ENCODE measurements at regions not wholly inside any gene's neighbourhood (a gene's known extent, or its start where the extent isn't known, plus 50 kb on each side); places are given as distances from the start of the nearest gene placed in this dataset.

DNA sequence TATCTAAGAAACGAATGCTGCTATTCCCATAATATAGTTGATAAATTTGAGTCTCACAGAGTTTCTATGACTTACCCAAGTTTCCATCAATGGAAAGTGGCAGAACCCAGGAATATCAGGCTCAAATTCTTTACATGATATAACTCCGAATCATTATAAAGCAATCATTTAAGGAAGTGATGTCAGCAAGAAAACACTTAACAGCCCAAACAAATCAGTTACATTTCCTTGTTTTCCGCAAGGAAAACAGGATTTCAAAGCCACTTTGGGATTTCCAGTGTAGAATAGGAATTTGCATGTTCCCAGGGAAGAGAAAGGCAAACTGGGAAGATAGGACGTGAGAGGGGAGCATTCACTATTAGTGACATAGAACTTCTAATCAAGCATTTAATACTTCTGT, 311.4 kb upstream of the GOT2 start:
- CTCF ChIA-PET: no interaction called here
- intact Hi-C loops (cut with micrococcal nuclease; ENCODE audit: unreplicated experiment): no loop called here
- Histone ChIP-seq H3K9me2 (ENCODE audit: insufficient read depth) (0 out of 2 replicates have a peak, but pooled peaks cover 3% of the 10 kb centered on the region), H2AFZ (no peak overlapping the region), H3K4me2 (no peak overlapping the region), H3K4me3 (no peak overlapping the region), H3K27me3 (ENCODE audit: insufficient read depth, low read depth) (0 out of 2 replicates have a peak, but pooled peaks cover 2% of the 10 kb centered on the region), H3K4me1 (replicated peaks; ENCODE audit: insufficient read depth) (no peaks in the 10 kb centered on the region), H4K20me1 (ENCODE audit: insufficient read depth) (no peaks in the 10 kb centered on the region), H3K36me3 (ENCODE audit: low read depth) (no peaks in the 10 kb centered on the region), H3K9me3 (ENCODE audit: insufficient read depth, low read depth) (no peaks in the 10 kb centered on the region; the same call in 1 of the 2 replicates), H3F3A (ENCODE audit: insufficient read depth, low read depth) (no peaks in the 10 kb centered on the region), H3K27ac (no peak overlapping the region), H3K79me2 (ENCODE audit: low read depth) (no peaks in the 10 kb centered on the region)
- TF ChIP-seq, protein P1, sequence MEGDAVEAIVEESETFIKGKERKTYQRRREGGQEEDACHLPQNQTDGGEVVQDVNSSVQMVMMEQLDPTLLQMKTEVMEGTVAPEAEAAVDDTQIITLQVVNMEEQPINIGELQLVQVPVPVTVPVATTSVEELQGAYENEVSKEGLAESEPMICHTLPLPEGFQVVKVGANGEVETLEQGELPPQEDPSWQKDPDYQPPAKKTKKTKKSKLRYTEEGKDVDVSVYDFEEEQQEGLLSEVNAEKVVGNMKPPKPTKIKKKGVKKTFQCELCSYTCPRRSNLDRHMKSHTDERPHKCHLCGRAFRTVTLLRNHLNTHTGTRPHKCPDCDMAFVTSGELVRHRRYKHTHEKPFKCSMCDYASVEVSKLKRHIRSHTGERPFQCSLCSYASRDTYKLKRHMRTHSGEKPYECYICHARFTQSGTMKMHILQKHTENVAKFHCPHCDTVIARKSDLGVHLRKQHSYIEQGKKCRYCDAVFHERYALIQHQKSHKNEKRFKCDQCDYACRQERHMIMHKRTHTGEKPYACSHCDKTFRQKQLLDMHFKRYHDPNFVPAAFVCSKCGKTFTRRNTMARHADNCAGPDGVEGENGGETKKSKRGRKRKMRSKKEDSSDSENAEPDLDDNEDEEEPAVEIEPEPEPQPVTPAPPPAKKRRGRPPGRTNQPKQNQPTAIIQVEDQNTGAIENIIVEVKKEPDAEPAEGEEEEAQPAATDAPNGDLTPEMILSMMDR (conservative IDR thresholded peaks at IDR 0.05): no peak
- no peak for TF ChIP-seq EZH2 (IDR thresholded peaks at IDR 0.05; ENCODE audit: low read depth)
- no peak for DNase-seq
- POLR2A ChIA-PET (ENCODE audit: unreplicated experiment): no interaction called here
- BruUV-seq (replicated peaks): no TSS peak

DNA sequence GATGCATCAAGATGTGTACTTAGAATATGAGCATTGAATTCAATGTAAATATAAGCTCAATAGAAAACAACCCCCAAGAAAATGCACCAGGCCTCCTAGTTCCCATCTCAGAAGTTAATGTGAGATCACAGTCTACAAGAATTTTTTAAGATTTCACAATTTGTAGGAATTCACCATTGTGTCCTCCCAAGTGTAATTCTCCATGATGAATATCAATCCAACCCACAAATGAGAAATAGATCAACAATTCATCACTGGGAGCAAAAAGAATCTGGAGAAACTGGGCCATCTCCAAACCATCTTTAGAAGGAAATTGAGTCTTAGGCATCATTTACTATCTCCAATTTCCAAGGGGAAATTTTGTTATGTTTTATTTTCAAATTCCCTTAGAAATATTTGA, 310.5 kb upstream of the GOT2 start:
- Histone ChIP-seq H3F3A (ENCODE audit: insufficient read depth, low read depth) (no peaks in the 10 kb centered on the region), H3K27me3 (ENCODE audit: insufficient read depth, low read depth) (0 out of 2 replicates have a peak, but pooled peaks cover 11% of the 10 kb centered on the region), H3K9me3 (ENCODE audit: insufficient read depth, low read depth) (no peaks in the 10 kb centered on the region; the same call in 1 of the 2 replicates), H3K9me2 (ENCODE audit: insufficient read depth) (0 out of 2 replicates have a peak, but pooled peaks cover 3% of the 10 kb centered on the region), H3K4me1 (replicated peaks; ENCODE audit: insufficient read depth) (no peaks in the 10 kb centered on the region), H3K4me2 (no peak overlapping the region), H3K79me2 (ENCODE audit: low read depth) (no peaks in the 10 kb centered on the region), H2AFZ (no peak overlapping the region), H4K20me1 (ENCODE audit: insufficient read depth) (no peaks in the 10 kb centered on the region), H3K4me3 (no peak overlapping the region), H3K27ac (no peak overlapping the region), H3K36me3 (ENCODE audit: low read depth) (no peaks in the 10 kb centered on the region)
- ChIA-PET CTCF (no interaction called here), POLR2A (ENCODE audit: unreplicated experiment) (no interaction called here)
- no TSS peak for BruUV-seq (replicated peaks)
- TF ChIP-seq EZH2 (IDR thresholded peaks at IDR 0.05; ENCODE audit: low read depth): no peak
- TF ChIP-seq, protein P1 (conservative IDR thresholded peaks at IDR 0.05): no peak
- DNase-seq: no peak
- intact Hi-C loops (cut with micrococcal nuclease; ENCODE audit: unreplicated experiment): no loop called here

DNA sequence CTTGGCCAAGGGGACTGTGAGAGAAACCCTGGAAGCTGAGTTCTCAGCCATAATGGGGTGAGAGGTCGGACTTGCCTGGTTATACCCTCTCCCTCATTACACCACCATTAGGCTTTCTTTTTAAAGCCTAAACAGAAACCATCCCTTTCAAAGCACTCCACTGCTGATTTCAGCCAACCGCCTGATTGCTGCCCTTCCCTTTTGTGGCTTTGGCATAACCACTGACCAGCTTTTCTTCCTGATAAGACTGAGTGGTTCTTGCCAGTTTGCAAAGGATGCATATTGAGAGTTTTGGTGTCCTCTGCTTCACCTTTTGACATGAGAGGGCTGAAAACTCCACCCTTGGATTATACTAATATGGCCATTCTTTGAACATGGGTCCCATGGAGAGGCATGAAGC, 308.2 kb upstream of the GOT2 start:
- POLR2A ChIA-PET (ENCODE audit: unreplicated experiment): interaction anchor here (0.6 kb wide), 1 partner anchor 236 kb away, joined by 5 read pairs; no protein-coding TSS in a partner anchor
- 0 out of 2 replicates have a peak, but pooled peaks cover 17% of the 10 kb centered on the region for H3K27me3 ChIP-seq (ENCODE audit: insufficient read depth, low read depth)
- H3K4me3 ChIP-seq: no peak overlapping the region
- no peak overlapping the region for H3K27ac ChIP-seq
- TF ChIP-seq, protein P1 (conservative IDR thresholded peaks at IDR 0.05): no peak
- TF ChIP-seq EZH2 (IDR thresholded peaks at IDR 0.05; ENCODE audit: low read depth): no peak
- H3K9me2 ChIP-seq (ENCODE audit: insufficient read depth): 0 out of 2 replicates have a peak, but pooled peaks cover 3% of the 10 kb centered on the region
- H3K9me3 ChIP-seq (ENCODE audit: insufficient read depth, low read depth): no peaks in the 10 kb centered on the region; the same call in 1 of the 2 replicates
- CTCF ChIA-PET: no interaction called here
- no peaks in the 10 kb centered on the region for H3K4me1 ChIP-seq (replicated peaks; ENCODE audit: insufficient read depth)
- no peaks in the 10 kb centered on the region for H3K36me3 ChIP-seq (ENCODE audit: low read depth)
- no peak overlapping the region for H2AFZ ChIP-seq
- BruUV-seq (replicated peaks): no TSS peak
- no peaks in the 10 kb centered on the region for H3K79me2 ChIP-seq (ENCODE audit: low read depth)
- intact Hi-C loops (cut with micrococcal nuclease; ENCODE audit: unreplicated experiment): no loop called here
- no peak overlapping the region for H3K4me2 ChIP-seq
- no peak for DNase-seq
- H4K20me1 ChIP-seq (ENCODE audit: insufficient read depth): no peaks in the 10 kb centered on the region
- H3F3A ChIP-seq (ENCODE audit: insufficient read depth, low read depth): no peaks in the 10 kb centered on the region

All from PC-9 (cell line).